ENCODE measurements at regions not wholly inside any gene's neighbourhood (a gene's known extent, or its start where the extent isn't known, plus 50 kb on each side); places are given as distances from the start of the nearest gene placed in this dataset.

GRCh38 chr4:22876270-22876669 lies 183.5 kb downstream of the GBA3 start:
- TF ChIP-seq CTCF (IDR thresholded peaks at IDR 0.05) (no peak), POLR2A (IDR thresholded peaks at IDR 0.05) (no peak)
